Upper lobe of left lung (tissue), 6 donors: ENCODE measurements at regions not wholly inside any gene's neighbourhood (a gene's known extent, or its start where the extent isn't known, plus 50 kb on each side); places are given as distances from the start of the nearest gene placed in this dataset.
A peak's percentile ranks its signal among the peaks of the same experiment; 100 is the strongest.

Experiments used
- ATAC-seq, 2 donors: fragments of 200-7000 bp; cut with Tn5 transposase; one replicate each; pipeline ENCODE4 v1.9.1; 2022; ENCODE audit warnings: mild to moderate bottlenecking in 2 of 2, moderate library complexity in 2 of 2; ENCODE audit not compliant: low FRiP score in 2 of 2
- DNase-seq, 2 donors: peaks; one replicate each; pipeline ENCODE4 v3.0.0-alpha.2; 2019 to 2020
- H3K27ac ChIP-seq, 4 donors: fragments of 200-600 bp; sonication (generic); one replicate each; pipeline ENCODE4 v1.5.1; 2016 to 2019
- H3K27me3 ChIP-seq, 4 donors: fragments of 200-600 bp; sonication (generic); one replicate each; pipeline ENCODE4 v1.5.1; 2017 to 2019
- H3K36me3 ChIP-seq, 4 donors: fragments of 200-600 bp; sonication (generic); one replicate each; pipeline ENCODE4 v1.5.1; 2016 to 2019
- H3K4me1 ChIP-seq, 4 donors: fragments of 200-600 bp; sonication (generic); one replicate each; pipeline ENCODE4 v1.5.1; 2018 to 2019
- H3K4me3 ChIP-seq, 4 donors: fragments of 200-600 bp; sonication (generic); one replicate each; pipeline ENCODE4 v1.5.1; 2017 to 2019; ENCODE audit warnings: mild to moderate bottlenecking in 2 of 4, moderate library complexity in 1 of 4
- H3K9me3 ChIP-seq, 4 donors: fragments of 200-600 bp; sonication (generic); one replicate each; pipeline ENCODE4 v1.5.1; 2018 to 2019
- CTCF ChIP-seq, 6 experiments: fragments of 450-650 bp in 4 of 6; fragments of 200-600 bp in 2 of 6; sonication (generic) in 2 of 6; IDR thresholded peaks; one replicate each; pipeline ENCODE4 v1.5.1; 2016 to 2019; ENCODE audit warnings: antibody characterized with exemption in 6 of 6
- EP300 ChIP-seq, 4 donors: sonication (generic); formaldehyde crosslinking; IDR thresholded peaks; one replicate each; pipeline ENCODE4 v1.5.1; 2017; ENCODE audit warnings: antibody characterized with exemption in 4 of 4, control low read depth in 2 of 4
- POLR2A ChIP-seq, 4 donors: fragments of 450-650 bp; IDR thresholded peaks; one replicate each; pipeline ENCODE4 v1.5.1; 2016 to 2017; ENCODE audit warnings: antibody characterized with exemption in 4 of 4, mild to moderate bottlenecking in 2 of 4
- POLR2AphosphoS5 ChIP-seq, 2 donors: sonication (generic); formaldehyde crosslinking; IDR thresholded peaks; one replicate each; pipeline ENCODE4 v1.5.1; 2017; ENCODE audit warnings: antibody characterized with exemption in 2 of 2
- WGBS, 2 donors: methylation state at CpG; one replicate each; pipeline ENCODE4 v1.1.5; 2017 to 2018; 5-methylcytosine and 5-hydroxymethylcytosine counted together
- donor health status: DM: no; HTN: no; CAD: no; lungs with moderate emphysema.
- donor health status: DM: no; HTN: yes; CAD: no; lungs with severe emphysema.

DNA sequence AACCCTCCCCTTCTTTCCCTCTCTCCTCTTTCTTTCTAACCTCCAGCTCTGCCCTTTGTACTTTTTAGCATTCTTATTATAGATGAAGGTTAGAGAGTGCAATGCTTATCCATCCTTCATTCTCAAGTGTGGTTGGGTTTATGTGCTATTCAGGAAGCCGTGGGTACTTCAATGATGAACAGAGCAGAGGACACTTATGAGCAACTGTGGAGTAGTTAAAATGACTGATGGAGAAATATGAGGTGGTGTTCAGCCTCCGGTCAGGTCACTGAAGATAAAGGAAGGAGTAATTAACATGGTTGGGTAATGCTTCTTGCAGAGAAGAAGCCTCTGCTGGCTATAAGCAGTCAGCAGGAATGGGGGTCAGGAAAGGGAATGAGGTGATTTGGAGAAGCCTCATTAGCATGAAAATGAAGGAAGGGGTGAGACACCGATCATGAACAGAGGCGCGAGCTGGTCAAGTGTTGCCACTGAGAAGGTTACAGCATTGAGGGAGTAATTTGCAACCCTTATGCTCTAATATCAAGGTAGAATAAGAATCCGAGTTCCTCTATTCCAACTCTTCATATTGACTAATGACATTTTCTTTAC is 174.7 kb downstream of the LPIN1 start:
- H3K27me3 ChIP-seq: no peaks in the 10 kb centered on the region
- DNase-seq: no peak
- 68 to 80% methylated on average over 6 of the region's 6 CpGs for WGBS, 2 donors
- TF ChIP-seq CTCF (IDR thresholded peaks at IDR 0.05): no peak
- no peak for TF ChIP-seq EP300 (IDR thresholded peaks at IDR 0.05)
- no peak for TF ChIP-seq POLR2A (IDR thresholded peaks at IDR 0.05)
- no peak for TF ChIP-seq POLR2AphosphoS5 (IDR thresholded peaks at IDR 0.05)
- H3K27ac ChIP-seq: no peak overlapping the region
- no peak for ATAC-seq
- H3K9me3 ChIP-seq: no peaks in the 10 kb centered on the region
- H3K36me3 ChIP-seq: no peaks in the 10 kb centered on the region
- no peaks in the 10 kb centered on the region for H3K4me1 ChIP-seq
- H3K4me3 ChIP-seq: no peak overlapping the region

GRCh38 chr2:11922294-11922693 is 175.9 kb downstream of the LPIN1 start:
- no peak for TF ChIP-seq EP300 (IDR thresholded peaks at IDR 0.05)
- WGBS, 2 donors: 90 to 91% methylated on average over 4 of the region's 4 CpGs
- Histone ChIP-seq H3K27ac (no peak overlapping the region), H3K4me3 (no peak overlapping the region), H3K4me1 (no peaks in the 10 kb centered on the region), H3K9me3 (no peaks in the 10 kb centered on the region), H3K27me3 (no peaks in the 10 kb centered on the region), H3K36me3 (no peaks in the 10 kb centered on the region)
- DNase-seq (no peak), ATAC-seq (no peak)

- ATAC-seq (no peak), DNase-seq (no peak)
- no peaks in the 10 kb centered on the region for H3K27me3 ChIP-seq
- H3K27ac ChIP-seq: no peak overlapping the region
- H3K36me3 ChIP-seq: no peaks in the 10 kb centered on the region
- no peak overlapping the region for H3K4me3 ChIP-seq
- 80 to 85% methylated on average over 5 of the region's 5 CpGs for WGBS, 2 donors
- H3K9me3 ChIP-seq: no peaks in the 10 kb centered on the region
- no peaks in the 10 kb centered on the region for H3K4me1 ChIP-seq
- no peak for TF ChIP-seq POLR2A (IDR thresholded peaks at IDR 0.05)
- no peak for TF ChIP-seq CTCF (IDR thresholded peaks at IDR 0.05)
- TF ChIP-seq POLR2AphosphoS5 (IDR thresholded peaks at IDR 0.05): no peak
- TF ChIP-seq EP300 (IDR thresholded peaks at IDR 0.05): no peak
These were observed 177.5 kb downstream of the LPIN1 start for GRCh38 chr2:11923935-11924334.

DNA sequence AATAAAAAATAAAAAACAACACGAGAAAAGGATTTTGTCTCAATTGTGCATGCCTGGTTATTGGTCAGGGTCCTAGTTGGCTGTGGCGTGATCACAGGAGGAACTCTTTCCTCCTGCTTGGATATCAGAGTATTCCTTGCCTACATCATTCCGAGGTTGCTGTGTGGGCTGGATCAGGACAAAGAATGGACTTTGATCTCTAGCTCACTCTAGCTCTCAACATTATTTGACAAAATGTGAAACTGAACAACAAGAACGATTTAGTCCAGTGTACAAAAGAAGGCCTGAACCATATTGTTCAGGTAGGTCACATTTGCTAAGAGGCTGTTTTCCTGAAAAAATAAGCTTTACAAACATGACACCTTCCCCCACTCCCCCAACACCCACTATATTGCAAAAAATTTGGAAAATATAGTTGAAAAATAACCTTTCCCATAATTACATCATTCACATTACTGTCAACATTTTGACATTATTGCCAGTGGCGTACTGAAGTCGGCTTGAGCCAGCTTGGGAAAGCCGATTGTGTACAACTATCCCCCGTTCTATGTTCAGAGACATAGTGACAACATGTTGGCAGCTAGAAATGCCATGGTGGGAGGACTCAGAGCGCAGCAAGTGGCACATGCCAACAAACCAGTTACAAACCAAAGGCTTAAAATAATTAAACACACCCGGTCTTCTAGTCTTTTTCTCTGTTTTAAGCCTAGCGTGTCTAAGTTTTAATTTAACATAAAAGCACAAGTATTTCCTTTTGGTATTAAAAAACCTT is 179.0 kb downstream of the LPIN1 start:
- no peak overlapping the region for H3K27ac ChIP-seq
- H3K4me3 ChIP-seq: no peak overlapping the region
- ATAC-seq (no peak), DNase-seq (no peak)
- no peak for TF ChIP-seq EP300 (IDR thresholded peaks at IDR 0.05)
- TF ChIP-seq POLR2AphosphoS5 (IDR thresholded peaks at IDR 0.05): no peak
- TF ChIP-seq POLR2A (IDR thresholded peaks at IDR 0.05): no peak
- no peak for TF ChIP-seq CTCF (IDR thresholded peaks at IDR 0.05)
- H3K27me3 ChIP-seq: no peaks in the 10 kb centered on the region
- H3K9me3 ChIP-seq: no peaks in the 10 kb centered on the region
- WGBS, 2 donors: 91 to 93% methylated on average over 11 of the region's 11 CpGs
- H3K36me3 ChIP-seq: no peaks in the 10 kb centered on the region
- H3K4me1 ChIP-seq: peaks cover 0 to 7% (median 6%) of the 10 kb centered on the region in 4 donors

- Histone ChIP-seq H3K36me3 (no peaks in the 10 kb centered on the region), H3K4me3 (no peak overlapping the region), H3K9me3 (no peaks in the 10 kb centered on the region), H3K27ac (no peak overlapping the region), H3K27me3 (no peaks in the 10 kb centered on the region), H3K4me1 (peaks cover 0 to 7% (median 6%) of the 10 kb centered on the region in 4 donors)
- WGBS, 2 donors: 48 to 50% methylated on average over 11 of the region's 11 CpGs
- DNase-seq (peak in 1 of 2 donors; percentile 47), ATAC-seq (peak; percentile 57)
- no peak for TF ChIP-seq EP300 (IDR thresholded peaks at IDR 0.05)
- no peak for TF ChIP-seq POLR2A (IDR thresholded peaks at IDR 0.05)
- no peak for TF ChIP-seq POLR2AphosphoS5 (IDR thresholded peaks at IDR 0.05)
- no peak for TF ChIP-seq CTCF (IDR thresholded peaks at IDR 0.05)
These were observed 183.9 kb downstream of the LPIN1 start for GRCh38 chr2:11930211-11930761.
